WERI-Rb-1 (cell line): ENCODE measurements at regions not wholly inside any gene's neighbourhood (a gene's known extent, or its start where the extent isn't known, plus 50 kb on each side); places are given as distances from the start of the nearest gene placed in this dataset.
A peak's percentile ranks its signal among the peaks of the same experiment; 100 is the strongest.

Experiments
- DNase-seq: peaks from one replicate; pipeline ENCODE4 v3.0.0-alpha.2; 2020
- H3K27ac ChIP-seq: fragments of 250-450 bp; sonication (Bioruptor Pico); 2 replicates; pipeline ENCODE4 v1.5.1; 2020; ENCODE audit warnings: mild to moderate bottlenecking, moderate library complexity
- H3K27me3 ChIP-seq: fragments of 250-450 bp; sonication (Bioruptor Pico); 2 replicates; pipeline ENCODE4 v1.5.1; 2021; ENCODE audit warnings: mild to moderate bottlenecking, low read depth, moderate library complexity; ENCODE audit not compliant: insufficient read depth, severe bottlenecking
- H3K36me3 ChIP-seq: fragments of 250-450 bp; sonication (Bioruptor Pico); 2 replicates; pipeline ENCODE4 v1.5.1; 2020; ENCODE audit warnings: mild to moderate bottlenecking, moderate library complexity
- H3K4me3 ChIP-seq: 2 replicates; pipeline ENCODE4 v1.5.1; 2011; ENCODE audit warnings: low read depth, mild to moderate bottlenecking, control low read depth, low read length
- H3K9me3 ChIP-seq: fragments of 250-450 bp; sonication (Bioruptor Pico); 2 replicates; pipeline ENCODE4 v1.5.1; 2021; ENCODE audit warnings: mild to moderate bottlenecking, moderate library complexity; ENCODE audit not compliant: severe bottlenecking
- TF ChIP-seq, protein P1 (sequence below): IDR thresholded peaks from 2 replicates; pipeline ENCODE4 v1.5.1; 2011; ENCODE audit warnings: low read depth, mild to moderate bottlenecking, control low read depth, inconsistent platforms, low read length

DNA sequence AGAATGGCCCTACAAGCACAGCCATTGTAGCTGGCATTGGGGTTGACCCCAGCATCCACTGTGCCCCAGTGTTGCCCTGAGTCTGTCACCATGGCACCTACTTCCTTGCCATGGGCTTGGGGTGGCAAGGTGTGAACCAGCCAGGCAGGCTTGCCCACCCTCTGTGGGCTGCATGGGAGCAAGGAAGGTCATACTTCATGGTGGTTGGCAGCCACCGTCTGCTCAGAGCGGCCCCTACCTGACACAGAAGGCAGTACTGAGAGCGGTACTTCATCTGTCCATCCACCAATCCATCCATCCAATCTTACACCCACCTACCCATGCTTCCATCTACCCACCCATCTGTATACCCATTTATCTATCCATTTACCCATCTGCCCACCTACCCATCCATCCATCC, 160.1 kb downstream of the KIF26A start:
- Histone ChIP-seq H3K36me3 (no peaks in the 10 kb centered on the region), H3K9me3 (no peaks in the 10 kb centered on the region), H3K27ac (no peak overlapping the region), H3K4me3 (no peak overlapping the region), H3K27me3 (no peaks in the 10 kb centered on the region)
- TF ChIP-seq, protein P1, sequence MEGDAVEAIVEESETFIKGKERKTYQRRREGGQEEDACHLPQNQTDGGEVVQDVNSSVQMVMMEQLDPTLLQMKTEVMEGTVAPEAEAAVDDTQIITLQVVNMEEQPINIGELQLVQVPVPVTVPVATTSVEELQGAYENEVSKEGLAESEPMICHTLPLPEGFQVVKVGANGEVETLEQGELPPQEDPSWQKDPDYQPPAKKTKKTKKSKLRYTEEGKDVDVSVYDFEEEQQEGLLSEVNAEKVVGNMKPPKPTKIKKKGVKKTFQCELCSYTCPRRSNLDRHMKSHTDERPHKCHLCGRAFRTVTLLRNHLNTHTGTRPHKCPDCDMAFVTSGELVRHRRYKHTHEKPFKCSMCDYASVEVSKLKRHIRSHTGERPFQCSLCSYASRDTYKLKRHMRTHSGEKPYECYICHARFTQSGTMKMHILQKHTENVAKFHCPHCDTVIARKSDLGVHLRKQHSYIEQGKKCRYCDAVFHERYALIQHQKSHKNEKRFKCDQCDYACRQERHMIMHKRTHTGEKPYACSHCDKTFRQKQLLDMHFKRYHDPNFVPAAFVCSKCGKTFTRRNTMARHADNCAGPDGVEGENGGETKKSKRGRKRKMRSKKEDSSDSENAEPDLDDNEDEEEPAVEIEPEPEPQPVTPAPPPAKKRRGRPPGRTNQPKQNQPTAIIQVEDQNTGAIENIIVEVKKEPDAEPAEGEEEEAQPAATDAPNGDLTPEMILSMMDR = no peak
- DNase-seq = peak; percentile 1

DNA sequence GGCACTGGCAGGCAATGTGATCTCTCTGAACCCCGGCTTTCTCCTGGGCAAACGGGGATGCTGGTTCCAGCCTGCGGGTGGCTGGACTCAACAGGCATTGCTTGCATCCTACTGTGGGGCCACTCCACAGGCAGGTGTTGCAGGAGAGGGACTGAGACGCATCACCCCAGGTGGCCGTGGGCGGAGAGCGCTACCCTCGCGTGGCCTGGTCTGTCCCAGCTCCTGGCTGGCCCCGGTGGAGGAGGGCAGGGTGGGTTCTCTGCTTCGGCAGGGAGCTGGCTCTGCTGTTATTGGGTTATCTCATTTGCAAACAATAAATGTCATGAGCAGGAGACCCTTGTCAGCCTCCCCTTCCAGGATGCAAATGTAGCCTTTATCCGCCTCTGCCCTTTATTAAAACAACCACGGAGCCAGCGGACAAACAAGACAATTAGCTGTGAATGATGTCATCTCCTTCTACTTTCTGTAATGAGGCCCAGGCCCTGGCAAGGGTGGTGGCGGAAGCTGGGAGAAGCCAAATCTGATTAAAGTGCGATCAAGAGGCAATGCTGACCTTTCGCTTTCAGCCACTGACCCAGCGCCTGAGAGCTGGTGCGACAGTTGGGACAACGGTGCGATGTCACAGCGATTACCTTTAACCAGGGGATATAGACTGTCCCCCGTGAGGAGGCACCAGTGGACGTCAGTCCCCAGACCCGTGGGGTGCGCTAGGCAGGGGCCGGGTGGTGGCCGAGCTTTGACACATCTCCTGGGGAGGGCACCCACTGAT, 161.8 kb downstream of the KIF26A start:
- H3K36me3 ChIP-seq = no peaks in the 10 kb centered on the region
- H3K9me3 ChIP-seq = no peaks in the 10 kb centered on the region
- TF ChIP-seq, protein P1 = no peak
- no peak overlapping the region for H3K27ac ChIP-seq
- peak; percentile 69 for DNase-seq
- H3K4me3 ChIP-seq = no peak overlapping the region
- H3K27me3 ChIP-seq = no peaks in the 10 kb centered on the region

DNA sequence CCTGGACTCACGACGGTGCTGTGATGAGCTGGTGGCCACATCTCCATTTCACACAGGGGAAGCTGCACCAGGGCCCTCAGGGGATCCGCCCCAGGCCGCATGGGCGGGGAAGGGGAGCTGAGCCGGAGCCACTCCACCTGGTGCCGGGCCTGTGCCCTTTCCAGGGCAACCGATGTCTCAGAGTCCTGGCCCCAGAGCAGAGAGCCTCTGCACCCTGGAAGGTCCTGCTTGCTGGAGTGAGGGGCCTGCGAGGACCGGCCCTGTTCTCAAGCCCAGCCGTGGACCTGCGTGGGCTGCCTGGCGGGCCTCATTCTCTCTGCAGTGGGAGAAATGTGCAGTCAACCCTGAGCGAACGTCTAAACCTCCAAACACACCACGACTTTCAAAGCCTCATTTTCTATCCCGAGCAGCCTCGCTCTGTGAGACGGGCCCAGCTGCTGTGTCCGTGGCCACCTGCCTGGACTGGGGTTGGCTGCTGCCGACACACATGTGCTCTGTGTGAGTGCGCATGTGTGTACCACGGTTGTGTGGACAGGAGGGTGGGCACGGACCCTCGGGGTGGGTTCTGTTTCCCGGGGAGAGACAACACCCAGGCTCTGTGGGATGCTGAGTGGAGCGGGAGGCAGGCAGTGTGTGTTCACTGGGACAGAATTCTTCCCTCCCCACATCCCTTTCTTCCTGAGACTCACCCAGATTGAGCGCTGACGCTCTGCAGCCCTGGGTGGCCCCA, 163.5 kb downstream of the KIF26A start:
- no peak overlapping the region for H3K27ac ChIP-seq
- no peaks in the 10 kb centered on the region for H3K9me3 ChIP-seq
- DNase-seq = peak; percentile 39
- no peak overlapping the region for H3K4me3 ChIP-seq
- TF ChIP-seq, protein P1 = no peak
- no peaks in the 10 kb centered on the region for H3K27me3 ChIP-seq
- no peaks in the 10 kb centered on the region for H3K36me3 ChIP-seq

DNA sequence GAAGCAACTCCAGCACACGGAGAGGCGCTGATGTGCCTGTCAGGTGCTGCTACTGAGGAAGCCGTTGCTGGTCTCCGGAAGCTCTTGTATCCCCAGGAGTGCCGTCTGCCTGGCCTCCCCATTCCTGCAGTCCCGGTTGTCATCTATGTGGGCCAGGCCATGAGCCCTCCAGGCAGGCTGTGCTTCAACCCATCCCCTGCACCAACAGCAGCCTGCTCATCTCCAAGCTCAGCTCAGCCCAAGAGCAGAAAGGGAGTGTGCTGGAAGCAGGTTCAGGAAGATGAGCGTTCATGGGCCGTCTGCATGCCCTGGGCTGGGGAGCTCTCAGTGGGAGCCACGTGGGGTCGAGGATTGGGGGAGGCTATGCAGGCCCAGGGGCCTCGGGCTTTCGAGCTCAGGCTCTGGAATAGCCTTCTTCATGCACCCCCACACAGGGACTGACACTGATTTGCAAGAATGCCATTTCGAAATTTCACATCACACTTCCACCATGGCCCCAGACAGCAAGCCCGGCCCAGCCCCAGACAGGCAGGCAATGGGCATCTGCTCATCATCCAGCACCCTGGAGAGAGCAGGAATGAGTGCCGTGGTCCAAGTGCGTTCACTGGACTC, 164.5 kb downstream of the KIF26A start:
- no peak overlapping the region for H3K4me3 ChIP-seq
- no peak for DNase-seq
- H3K27ac ChIP-seq = no peak overlapping the region
- H3K9me3 ChIP-seq = no peaks in the 10 kb centered on the region
- no peaks in the 10 kb centered on the region for H3K36me3 ChIP-seq
- TF ChIP-seq, protein P1 = no peak
- H3K27me3 ChIP-seq = no peaks in the 10 kb centered on the region

DNA sequence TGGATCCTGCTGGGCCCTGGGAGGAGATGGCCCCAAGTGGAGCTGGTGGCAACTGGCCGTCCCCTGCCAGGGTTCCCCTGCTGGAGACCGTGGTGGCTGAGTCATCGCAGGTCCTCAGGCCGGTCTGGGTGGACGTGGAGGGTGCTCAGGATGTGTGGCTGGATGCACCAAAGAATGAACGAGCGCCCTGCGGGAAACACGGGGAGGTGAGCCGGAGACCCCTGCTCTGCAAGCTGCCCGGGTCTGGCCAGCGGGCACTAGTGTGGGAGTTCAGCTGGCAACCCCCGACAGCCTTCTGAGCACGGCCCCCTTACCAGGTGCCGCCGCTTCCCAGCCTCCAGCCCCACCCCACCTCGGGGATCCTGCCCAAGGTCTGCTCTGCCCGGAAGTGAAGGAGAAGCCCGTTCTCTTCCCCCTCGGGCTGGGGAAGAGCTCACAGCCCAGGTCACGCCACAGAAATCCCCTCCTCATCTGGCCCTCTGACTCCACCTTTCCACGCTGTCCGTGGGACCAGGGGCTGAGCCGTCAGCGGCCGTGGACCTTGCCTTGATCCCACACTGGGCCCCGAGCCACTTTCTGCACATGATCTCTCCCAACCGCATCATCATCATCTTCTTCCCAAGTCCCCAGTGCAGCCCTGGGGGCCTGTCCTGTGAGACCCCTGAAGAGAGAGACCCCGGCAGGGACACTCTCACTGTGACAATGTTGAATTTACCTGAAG, 165.5 kb downstream of the KIF26A start:
- DNase-seq = no peak
- Histone ChIP-seq H3K9me3 (peaks cover 3% of the 10 kb centered on the region), H3K4me3 (no peak overlapping the region), H3K27me3 (no peaks in the 10 kb centered on the region), H3K27ac (no peak overlapping the region), H3K36me3 (no peaks in the 10 kb centered on the region)
- TF ChIP-seq, protein P1 = no peak
